Brain pericyte (primary cell): ENCODE measurements at regions not wholly inside any gene's neighbourhood (a gene's known extent, or its start where the extent isn't known, plus 50 kb on each side); places are given as distances from the start of the nearest gene placed in this dataset.

Experiments
- DNase-seq: peaks from one replicate; pipeline ENCODE4 v3.0.0-alpha.2; 2012; ENCODE audit warnings: low read depth, low spot score

GRCh38 chr3:30553641-30554316 lies 52.6 kb upstream of the TGFBR2 start:
- no peak for DNase-seq

- no peak for DNase-seq
Observed at GRCh38 chr3:30554317-30554690, 52.1 kb upstream of the TGFBR2 start.

GRCh38 chr3:30555968-30556367 lies 50.4 kb upstream of the TGFBR2 start:
- no peak for DNase-seq
